Gastroesophageal sphincter (tissue), 4 donors: ENCODE measurements at regions not wholly inside any gene's neighbourhood (a gene's known extent, or its start where the extent isn't known, plus 50 kb on each side); places are given as distances from the start of the nearest gene placed in this dataset.

Source experiments
- ATAC-seq: fragments of 150-250 bp; one replicate; pipeline ENCODE4 v1.9.1; 2016; ENCODE audit warnings: mild to moderate bottlenecking, moderate library complexity
- H3K27ac ChIP-seq, 4 donors: fragments of 200-600 bp; sonication (generic) in 3 of 4; 1 replicate in 3 of 4; 2 replicates in 1 of 4; pipeline ENCODE4 v1.5.1; 2016 to 2019
- H3K27me3 ChIP-seq: fragments of 200-600 bp; sonication (generic); one replicate; pipeline ENCODE4 v1.5.1; 2019
- H3K36me3 ChIP-seq, 2 donors: fragments of 200-600 bp; sonication (generic); one replicate each; pipeline ENCODE4 v1.5.1; 2019; ENCODE audit warnings: control low read depth in 1 of 2
- H3K4me1 ChIP-seq, 3 donors: fragments of 200-600 bp; sonication (generic); 1 replicate in 2 of 3; 2 replicates in 1 of 3; pipeline ENCODE4 v1.5.1; 2016 to 2019; ENCODE audit warnings: control low read depth in 2 of 3
- H3K4me3 ChIP-seq, 2 donors: fragments of 200-600 bp; sonication (generic); one replicate each; pipeline ENCODE4 v1.5.1; 2019; ENCODE audit warnings: mild to moderate bottlenecking in 1 of 2, moderate library complexity in 1 of 2
- H3K9me3 ChIP-seq, 3 donors: fragments of 200-600 bp; sonication (generic); one replicate each; pipeline ENCODE4 v1.5.1; 2017 to 2019; ENCODE audit warnings: control low read depth in 2 of 3
- EP300 ChIP-seq: sonication (generic); formaldehyde crosslinking; IDR thresholded peaks from one replicate; pipeline ENCODE4 v1.6.1; 2017; ENCODE audit warnings: antibody characterized with exemption, mild to moderate bottlenecking
- POLR2A ChIP-seq, 2 donors: fragments of 450-650 bp; IDR thresholded peaks; one replicate each; pipeline ENCODE4 v1.6.1; 2017; ENCODE audit warnings: antibody characterized with exemption in 2 of 2, mild to moderate bottlenecking in 2 of 2, moderate library complexity in 1 of 2
- POLR2AphosphoS5 ChIP-seq: sonication (generic); formaldehyde crosslinking; IDR thresholded peaks from one replicate; pipeline ENCODE4 v1.6.1; 2017; ENCODE audit warnings: antibody characterized with exemption
- WGBS, 2 donors: methylation state at CpG; one replicate each; pipeline ENCODE4 v1.1.5; 2018; ENCODE audit warnings: low coverage in 1 of 2; 5-methylcytosine and 5-hydroxymethylcytosine counted together
- TF ChIP-seq, protein P1 (sequence below), 4 experiments: fragments of 200-600 bp in 2 of 4; fragments of 450-650 bp in 2 of 4; sonication (generic) in 1 of 4; IDR thresholded peaks; one replicate each; pipeline ENCODE4 v1.5.1; 2017 to 2019; ENCODE audit warnings: antibody characterized with exemption in 4 of 4, mild to moderate bottlenecking in 2 of 4, moderate library complexity in 2 of 4

DNA sequence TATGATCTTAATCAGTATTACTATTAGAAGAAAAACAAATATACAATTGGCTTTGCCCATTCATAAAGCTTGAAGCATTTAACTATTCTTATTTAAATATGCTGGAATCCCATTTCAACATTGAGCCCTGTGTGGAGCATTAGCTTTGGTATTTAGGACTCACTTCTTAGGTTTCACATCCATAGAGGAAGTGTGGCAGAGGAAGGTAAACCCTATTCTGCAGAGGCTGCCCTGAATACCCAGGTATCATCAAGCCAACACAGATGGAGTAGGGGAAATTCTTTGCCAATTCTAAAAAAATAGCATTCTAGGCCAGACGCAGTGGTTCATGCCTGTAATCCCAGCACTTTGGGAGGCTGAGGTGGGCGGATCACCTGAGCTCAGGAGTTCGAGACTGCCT is 361.5 kb downstream of the FIGN start:
- Histone ChIP-seq H3K27ac (no peak overlapping the region), H3K36me3 (no peaks in the 10 kb centered on the region), H3K27me3 (no peaks in the 10 kb centered on the region), H3K9me3 (no peaks in the 10 kb centered on the region), H3K4me1 (no peaks in the 10 kb centered on the region), H3K4me3 (no peak overlapping the region)
- WGBS, 2 donors: 100% methylated on average over 2 to 3 of the region's 3 CpGs
- TF ChIP-seq POLR2A (IDR thresholded peaks at IDR 0.05) (no peak), EP300 (no peak), POLR2AphosphoS5 (no peak)
- TF ChIP-seq, protein P1, sequence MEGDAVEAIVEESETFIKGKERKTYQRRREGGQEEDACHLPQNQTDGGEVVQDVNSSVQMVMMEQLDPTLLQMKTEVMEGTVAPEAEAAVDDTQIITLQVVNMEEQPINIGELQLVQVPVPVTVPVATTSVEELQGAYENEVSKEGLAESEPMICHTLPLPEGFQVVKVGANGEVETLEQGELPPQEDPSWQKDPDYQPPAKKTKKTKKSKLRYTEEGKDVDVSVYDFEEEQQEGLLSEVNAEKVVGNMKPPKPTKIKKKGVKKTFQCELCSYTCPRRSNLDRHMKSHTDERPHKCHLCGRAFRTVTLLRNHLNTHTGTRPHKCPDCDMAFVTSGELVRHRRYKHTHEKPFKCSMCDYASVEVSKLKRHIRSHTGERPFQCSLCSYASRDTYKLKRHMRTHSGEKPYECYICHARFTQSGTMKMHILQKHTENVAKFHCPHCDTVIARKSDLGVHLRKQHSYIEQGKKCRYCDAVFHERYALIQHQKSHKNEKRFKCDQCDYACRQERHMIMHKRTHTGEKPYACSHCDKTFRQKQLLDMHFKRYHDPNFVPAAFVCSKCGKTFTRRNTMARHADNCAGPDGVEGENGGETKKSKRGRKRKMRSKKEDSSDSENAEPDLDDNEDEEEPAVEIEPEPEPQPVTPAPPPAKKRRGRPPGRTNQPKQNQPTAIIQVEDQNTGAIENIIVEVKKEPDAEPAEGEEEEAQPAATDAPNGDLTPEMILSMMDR (IDR thresholded peaks at IDR 0.05): no peak
- ATAC-seq: no peak

DNA sequence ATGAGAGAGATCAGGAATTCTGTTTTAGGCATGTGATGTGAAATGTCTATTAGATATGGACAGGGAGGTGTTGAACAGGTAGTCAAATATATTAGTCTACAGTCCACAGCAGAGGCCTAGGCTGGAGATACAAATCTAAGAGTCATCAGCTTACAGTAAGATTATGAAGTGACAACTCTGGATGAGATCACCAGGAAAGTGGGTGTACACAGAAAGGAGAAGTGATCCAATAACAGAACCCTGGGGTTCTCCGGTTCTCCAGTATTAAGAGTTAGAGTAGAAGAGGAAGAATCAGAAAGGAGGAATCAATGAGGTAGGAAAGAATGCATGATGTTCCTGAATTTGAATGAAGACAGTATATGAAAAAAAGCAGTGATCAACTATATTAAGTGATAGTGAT is 362.3 kb downstream of the FIGN start:
- no peak overlapping the region for H3K4me3 ChIP-seq
- 88 to 100% methylated on average over 1 of the region's 1 CpG for WGBS, 2 donors
- no peak for ATAC-seq
- H3K27me3 ChIP-seq: no peaks in the 10 kb centered on the region
- H3K36me3 ChIP-seq: no peaks in the 10 kb centered on the region
- no peaks in the 10 kb centered on the region for H3K4me1 ChIP-seq
- H3K27ac ChIP-seq: no peak overlapping the region
- TF ChIP-seq POLR2AphosphoS5 (no peak), POLR2A (IDR thresholded peaks at IDR 0.05) (no peak), EP300 (no peak)
- TF ChIP-seq, protein P1 (IDR thresholded peaks at IDR 0.05): no peak
- no peaks in the 10 kb centered on the region for H3K9me3 ChIP-seq

DNA sequence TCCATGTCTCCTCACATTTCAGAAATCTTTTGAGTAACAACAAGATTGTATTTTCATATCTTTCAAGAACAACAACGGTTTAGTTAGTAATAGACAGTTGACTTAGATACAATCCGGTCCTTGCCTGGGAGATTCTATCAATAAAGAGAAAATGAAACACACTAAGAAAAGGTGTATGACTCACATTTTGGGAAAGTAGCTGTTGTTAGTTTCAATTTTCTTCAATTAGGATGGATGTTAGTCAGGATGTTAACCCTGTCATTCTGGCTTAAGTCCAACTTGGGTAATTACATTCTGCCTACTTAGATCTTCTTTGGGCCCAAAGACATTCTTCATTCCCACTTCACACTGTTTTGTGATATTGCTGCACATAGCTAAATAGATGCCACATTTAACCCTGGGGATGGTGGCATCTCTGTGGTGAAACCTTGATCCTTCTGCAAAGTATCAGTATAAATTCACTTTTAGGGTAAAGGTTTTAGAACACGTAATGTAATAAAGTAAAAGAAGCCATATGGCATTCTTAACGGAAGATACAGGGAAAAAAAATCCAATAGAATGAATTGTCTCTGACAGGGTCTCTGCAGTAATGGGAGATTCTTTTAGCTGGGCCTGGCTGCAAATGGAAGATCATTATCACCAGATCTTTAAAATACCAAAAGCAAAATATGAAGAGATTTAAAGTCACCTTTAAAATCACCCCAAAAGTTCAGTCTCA is 365.5 kb downstream of the FIGN start:
- no peak overlapping the region for H3K27ac ChIP-seq
- H3K4me1 ChIP-seq: no peaks in the 10 kb centered on the region
- no peak overlapping the region for H3K4me3 ChIP-seq
- H3K9me3 ChIP-seq: no peaks in the 10 kb centered on the region
- H3K36me3 ChIP-seq: no peaks in the 10 kb centered on the region
- no peak for ATAC-seq
- no peaks in the 10 kb centered on the region for H3K27me3 ChIP-seq
- WGBS, 2 donors: 82 to 83% methylated on average over 4 of the region's 4 CpGs
- TF ChIP-seq POLR2AphosphoS5 (no peak), EP300 (no peak), POLR2A (IDR thresholded peaks at IDR 0.05) (no peak)
- TF ChIP-seq, protein P1 (IDR thresholded peaks at IDR 0.05): no peak

DNA sequence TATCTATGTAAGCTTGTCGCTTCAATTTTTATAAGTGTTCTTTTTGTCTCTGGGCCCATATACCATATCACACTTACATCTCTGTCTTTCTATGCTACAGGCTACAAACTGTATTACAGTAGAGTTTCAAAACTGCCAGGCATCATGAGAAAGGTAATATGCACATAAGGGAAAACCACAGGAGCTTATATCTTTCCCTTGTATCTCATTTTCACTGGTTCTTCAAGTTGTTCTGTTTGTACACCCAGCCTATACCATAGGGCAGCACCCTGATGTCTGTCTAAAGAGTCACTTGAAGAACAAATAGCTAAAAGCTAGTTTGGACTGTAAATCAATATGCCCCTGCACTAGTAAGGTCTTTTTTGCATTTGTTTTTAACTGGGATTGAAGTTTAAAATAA is 366.7 kb downstream of the FIGN start:
- 72 to 76% methylated on average over 1 of the region's 1 CpG for WGBS, 2 donors
- H3K27ac ChIP-seq: no peak overlapping the region

DNA sequence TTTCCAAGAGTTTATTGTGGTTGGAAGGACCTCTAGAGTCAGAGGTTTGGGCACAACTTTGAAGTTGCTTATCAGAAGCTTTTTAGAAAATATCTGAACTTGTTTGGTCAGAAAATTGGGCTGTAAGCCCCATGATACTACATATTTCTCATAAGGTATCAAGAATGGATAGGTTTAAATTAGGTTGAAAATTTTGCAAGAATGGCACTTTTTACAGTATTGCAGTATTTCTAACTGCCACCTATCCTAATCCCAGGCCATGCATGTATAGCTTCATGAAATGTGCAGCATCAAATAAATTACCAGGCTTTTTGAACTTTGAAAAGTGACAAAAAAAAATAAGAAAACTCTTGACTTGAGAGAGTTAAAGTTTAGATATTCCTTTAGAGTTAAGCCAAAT is 367.2 kb downstream of the FIGN start:
- no peaks in the 10 kb centered on the region for H3K4me1 ChIP-seq
- H3K36me3 ChIP-seq: no peaks in the 10 kb centered on the region
- H3K27me3 ChIP-seq: no peaks in the 10 kb centered on the region
- no peaks in the 10 kb centered on the region for H3K9me3 ChIP-seq
- ATAC-seq: no peak
- TF ChIP-seq, protein P1 (IDR thresholded peaks at IDR 0.05): no peak
- no peak for TF ChIP-seq EP300
- no peak for TF ChIP-seq POLR2A (IDR thresholded peaks at IDR 0.05)
- TF ChIP-seq POLR2AphosphoS5: no peak
- H3K27ac ChIP-seq: no peak overlapping the region
- H3K4me3 ChIP-seq: no peak overlapping the region

More for the DNA sequence above, 366.7 kb downstream of the FIGN start:
- Histone ChIP-seq H3K4me3 (no peak overlapping the region), H3K4me1 (no peaks in the 10 kb centered on the region), H3K36me3 (no peaks in the 10 kb centered on the region), H3K27me3 (no peaks in the 10 kb centered on the region), H3K9me3 (no peaks in the 10 kb centered on the region)
- no peak for TF ChIP-seq POLR2AphosphoS5
- TF ChIP-seq, protein P1 (IDR thresholded peaks at IDR 0.05): no peak
- no peak for TF ChIP-seq POLR2A (IDR thresholded peaks at IDR 0.05)
- no peak for TF ChIP-seq EP300
- ATAC-seq: no peak
